Liver (tissue), 8 donors: ENCODE measurements at regions not wholly inside any gene's neighbourhood (a gene's known extent, or its start where the extent isn't known, plus 50 kb on each side); places are given as distances from the start of the nearest gene placed in this dataset.
A peak's percentile ranks its signal among the peaks of the same experiment; 100 is the strongest.

Experiments used
- DNase-seq: peaks from one replicate; pipeline ENCODE4 v3.0.0-alpha.2; 2017; ENCODE audit warnings: low spot score
- H3K27ac ChIP-seq, 2 donors: one replicate each; pipeline ENCODE4 v1.7.0; 2013; ENCODE audit warnings: inconsistent platforms in 2 of 2, low read length in 2 of 2, control low read depth in 1 of 2, low read depth in 1 of 2, mild to moderate bottlenecking in 1 of 2
- H3K27me3 ChIP-seq, 4 donors: one replicate each; pipeline versions ENCODE4 v1.6.1 to v1.7.0; 2013; ENCODE audit warnings: low read length in 3 of 4, inconsistent platforms in 1 of 4, mild to moderate bottlenecking in 1 of 4, moderate library complexity in 1 of 4; ENCODE audit not compliant: control insufficient read depth in 4 of 4, insufficient read depth in 4 of 4
- H3K36me3 ChIP-seq, 4 donors: one replicate each; pipeline versions ENCODE4 v1.6.1 to v1.7.0; 2013; ENCODE audit warnings: low read length in 3 of 4, mild to moderate bottlenecking in 3 of 4, low read depth in 1 of 4, moderate library complexity in 1 of 4; ENCODE audit not compliant: control insufficient read depth in 4 of 4, insufficient read depth in 3 of 4
- H3K4me1 ChIP-seq, 4 donors: one replicate each; pipeline versions ENCODE4 v1.6.1 to v1.7.0; 2013; ENCODE audit warnings: low read length in 3 of 4, mild to moderate bottlenecking in 3 of 4, moderate library complexity in 1 of 4; ENCODE audit not compliant: control insufficient read depth in 4 of 4, insufficient read depth in 4 of 4
- H3K4me3 ChIP-seq, 3 donors: one replicate each; pipeline versions ENCODE4 v1.6.1 to v1.7.0; 2013; ENCODE audit warnings: low read length in 3 of 3, control low read depth in 1 of 3, low read depth in 1 of 3, mild to moderate bottlenecking in 1 of 3
- H3K9ac ChIP-seq, 2 donors: one replicate each; pipeline ENCODE4 v1.7.0; 2013; ENCODE audit warnings: low read length in 2 of 2, mild to moderate bottlenecking in 2 of 2, moderate library complexity in 2 of 2, control low read depth in 1 of 2, low read depth in 1 of 2
- H3K9me3 ChIP-seq, 4 donors: one replicate each; pipeline versions ENCODE4 v1.6.1 to v1.7.0; 2013; ENCODE audit warnings: low read length in 3 of 4; ENCODE audit not compliant: control insufficient read depth in 4 of 4
- EGR1 ChIP-seq, 2 donors: IDR thresholded peaks; 2 replicates each; pipeline ENCODE4 v1.6.1; 2016 to 2018; ENCODE audit warnings: antibody characterized with exemption in 2 of 2, low read depth in 2 of 2
- FOXA1 ChIP-seq: IDR thresholded peaks from 2 replicates; pipeline ENCODE4 v1.6.1; 2016; ENCODE audit warnings: antibody characterized with exemption
- FOXA2 ChIP-seq: IDR thresholded peaks from 2 replicates; pipeline ENCODE4 v1.6.1; 2016; ENCODE audit warnings: antibody characterized with exemption
- GABPA ChIP-seq, 2 donors: IDR thresholded peaks in 1 of 2; conservative IDR thresholded peaks in 1 of 2; 2 replicates each; pipeline ENCODE4 v1.6.1; 2016; ENCODE audit warnings: antibody characterized with exemption in 2 of 2, mild to moderate bottlenecking in 1 of 2, moderate library complexity in 1 of 2
- HNF4A ChIP-seq, 2 donors: conservative IDR thresholded peaks; 2 replicates each; pipeline ENCODE4 v1.6.1; 2016; ENCODE audit warnings: antibody characterized with exemption in 2 of 2, mild to moderate bottlenecking in 2 of 2
- HNF4G ChIP-seq: IDR thresholded peaks from 2 replicates; pipeline ENCODE4 v1.6.1; 2016; ENCODE audit warnings: antibody characterized with exemption
- JUND ChIP-seq, 2 donors: IDR thresholded peaks; 2 replicates each; pipeline ENCODE4 v1.6.1; 2016; ENCODE audit warnings: antibody characterized with exemption in 2 of 2
- MAX ChIP-seq: IDR thresholded peaks from 2 replicates; pipeline ENCODE4 v1.6.1; 2016; ENCODE audit warnings: antibody characterized with exemption
- NR2F2 ChIP-seq: IDR thresholded peaks from 2 replicates; pipeline ENCODE4 v1.6.1; 2016; ENCODE audit warnings: antibody characterized with exemption
- RAD21 ChIP-seq, 2 donors: IDR thresholded peaks; 2 replicates each; pipeline ENCODE4 v1.6.1; 2016; ENCODE audit warnings: antibody characterized with exemption in 2 of 2, mild to moderate bottlenecking in 2 of 2
- RXRA ChIP-seq, 2 donors: IDR thresholded peaks; 2 replicates each; pipeline ENCODE4 v1.6.1; 2017 to 2018; ENCODE audit warnings: antibody characterized with exemption in 2 of 2, mild to moderate bottlenecking in 1 of 2
- SP1 ChIP-seq: IDR thresholded peaks from 2 replicates; pipeline ENCODE4 v1.6.1; 2018; ENCODE audit warnings: antibody characterized with exemption, mild to moderate bottlenecking
- TAF1 ChIP-seq: conservative IDR thresholded peaks from 2 replicates; pipeline ENCODE4 v1.6.1; 2016; ENCODE audit warnings: antibody characterized with exemption, mild to moderate bottlenecking
- YY1 ChIP-seq: IDR thresholded peaks from 2 replicates; pipeline ENCODE4 v1.6.1; 2016; ENCODE audit warnings: antibody characterized with exemption, mild to moderate bottlenecking
- WGBS: extraction: QIAGEN DNeasy Blood & Tissue Kit; methylation state at CpG from one replicate; pipeline ENCODE4 v1.1.7; 2013; 5-methylcytosine and 5-hydroxymethylcytosine counted together
- TF ChIP-seq, protein P1 (sequence below): IDR thresholded peaks from 2 replicates; pipeline ENCODE4 v1.6.1; 2016; ENCODE audit warnings: antibody characterized with exemption
- TF ChIP-seq, protein P2 (sequence below): IDR thresholded peaks from 2 replicates; pipeline ENCODE4 v1.6.1; 2016; ENCODE audit warnings: antibody characterized with exemption
- TF ChIP-seq, protein P3 (sequence below): IDR thresholded peaks from 2 replicates; pipeline ENCODE4 v1.6.1; 2016; ENCODE audit warnings: antibody characterized with exemption, mild to moderate bottlenecking
- TF ChIP-seq, protein P4 (sequence below): fragments of 150-350 bp; IDR thresholded peaks from 2 replicates; pipeline ENCODE4 v1.5.1; 2017; ENCODE audit warnings: improper control_type of control experiment, low read depth, low read length; ENCODE audit not compliant: missing input control
- donor health status: healthy.
- donor health status: healthy.
- donor health status: healthy.
- donor health status: healthy.
- donor health status: healthy.

DNA sequence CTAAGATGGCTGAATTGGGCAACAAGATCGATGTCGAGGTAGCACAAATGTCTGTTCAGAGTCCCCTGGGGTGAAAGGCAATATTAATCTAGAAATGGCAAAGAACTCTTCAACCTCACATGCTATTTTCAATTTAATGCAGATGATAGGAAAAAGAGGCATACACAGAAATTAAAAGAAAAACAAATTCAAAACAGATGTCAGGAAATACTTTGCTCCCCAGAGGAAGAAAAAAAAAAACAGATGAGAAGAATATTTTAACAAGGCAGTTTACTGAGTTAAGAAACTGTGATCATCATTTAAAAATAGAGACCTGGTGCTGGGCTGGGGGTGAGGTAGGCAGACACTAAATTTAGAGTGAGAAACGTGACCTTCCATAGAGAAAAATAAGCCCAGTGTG lies 421.9 kb upstream of the ARGLU1 start:
- H3K4me3 ChIP-seq: no peak overlapping the region
- no peaks in the 10 kb centered on the region for H3K9me3 ChIP-seq
- TF ChIP-seq TAF1 (no peak), RAD21 (IDR thresholded peaks at IDR 0.05) (no peak), JUND (IDR thresholded peaks at IDR 0.05) (no peak), FOXA1 (no peak), RXRA (IDR thresholded peaks at IDR 0.05) (no peak)
- no peak overlapping the region for H3K27ac ChIP-seq
- DNase-seq: no peak
- H3K4me1 ChIP-seq: peaks cover 0 to 12% (median 8%) of the 10 kb centered on the region in 4 donors
- 79% methylated on average over 3 of the region's 3 CpGs for WGBS
- no peaks in the 10 kb centered on the region for H3K27me3 ChIP-seq
- H3K9ac ChIP-seq: no peak overlapping the region
- no peaks in the 10 kb centered on the region for H3K36me3 ChIP-seq

GRCh38 chr13:106987427-106987785 lies 419.5 kb upstream of the ARGLU1 start:
- no peak for DNase-seq
- TF ChIP-seq, protein P1, sequence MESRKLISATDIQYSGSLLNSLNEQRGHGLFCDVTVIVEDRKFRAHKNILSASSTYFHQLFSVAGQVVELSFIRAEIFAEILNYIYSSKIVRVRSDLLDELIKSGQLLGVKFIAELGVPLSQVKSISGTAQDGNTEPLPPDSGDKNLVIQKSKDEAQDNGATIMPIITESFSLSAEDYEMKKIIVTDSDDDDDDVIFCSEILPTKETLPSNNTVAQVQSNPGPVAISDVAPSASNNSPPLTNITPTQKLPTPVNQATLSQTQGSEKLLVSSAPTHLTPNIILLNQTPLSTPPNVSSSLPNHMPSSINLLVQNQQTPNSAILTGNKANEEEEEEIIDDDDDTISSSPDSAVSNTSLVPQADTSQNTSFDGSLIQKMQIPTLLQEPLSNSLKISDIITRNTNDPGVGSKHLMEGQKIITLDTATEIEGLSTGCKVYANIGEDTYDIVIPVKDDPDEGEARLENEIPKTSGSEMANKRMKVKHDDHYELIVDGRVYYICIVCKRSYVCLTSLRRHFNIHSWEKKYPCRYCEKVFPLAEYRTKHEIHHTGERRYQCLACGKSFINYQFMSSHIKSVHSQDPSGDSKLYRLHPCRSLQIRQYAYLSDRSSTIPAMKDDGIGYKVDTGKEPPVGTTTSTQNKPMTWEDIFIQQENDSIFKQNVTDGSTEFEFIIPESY: no peak
- no peak for TF ChIP-seq FOXA1
- TF ChIP-seq JUND (IDR thresholded peaks at IDR 0.05): no peak
- TF ChIP-seq MAX: no peak
- TF ChIP-seq EGR1 (IDR thresholded peaks at IDR 0.05; ENCODE audit: low read depth in 2 of 2): no peak
- TF ChIP-seq FOXA2: no peak
- TF ChIP-seq YY1: no peak
- Histone ChIP-seq H3K4me1 (peaks cover 0 to 12% (median 8%) of the 10 kb centered on the region in 4 donors), H3K27ac (peak overlapping the region in 1 of 2 donors; percentile 10), H3K36me3 (no peaks in the 10 kb centered on the region), H3K9me3 (no peaks in the 10 kb centered on the region), H3K9ac (no peak overlapping the region), H3K4me3 (no peak overlapping the region), H3K27me3 (no peaks in the 10 kb centered on the region)
- WGBS: 83% methylated on average over 5 of the region's 5 CpGs

GRCh38 chr13:106986687-106987426 lies 418.9 kb upstream of the ARGLU1 start:
- H3K4me3 ChIP-seq: no peak overlapping the region
- H3K4me1 ChIP-seq: peaks cover 0 to 12% (median 8%) of the 10 kb centered on the region in 4 donors
- H3K9me3 ChIP-seq: no peaks in the 10 kb centered on the region
- no peaks in the 10 kb centered on the region for H3K27me3 ChIP-seq
- 54% methylated on average over 10 of the region's 10 CpGs for WGBS
- no peak overlapping the region for H3K9ac ChIP-seq
- H3K36me3 ChIP-seq: no peaks in the 10 kb centered on the region
- no peak for DNase-seq
- peak overlapping the region; percentile 52 to 75 for H3K27ac ChIP-seq
- TF ChIP-seq, protein P2, sequence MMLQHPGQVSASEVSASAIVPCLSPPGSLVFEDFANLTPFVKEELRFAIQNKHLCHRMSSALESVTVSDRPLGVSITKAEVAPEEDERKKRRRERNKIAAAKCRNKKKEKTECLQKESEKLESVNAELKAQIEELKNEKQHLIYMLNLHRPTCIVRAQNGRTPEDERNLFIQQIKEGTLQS: peak; percentile 32
- TF ChIP-seq EGR1 (IDR thresholded peaks at IDR 0.05; ENCODE audit: low read depth in 2 of 2) (peak in 1 of 2 donors; percentile 25), GABPA (IDR thresholded peaks at IDR 0.05 in 1 of 2, conservative IDR thresholded peaks at IDR 0.05 in 1 of 2) (peak in 1 of 2 donors; percentile 56), RXRA (IDR thresholded peaks at IDR 0.05) (peak; percentile 54 to 68), MAX (peak; percentile 57), FOXA1 (no peak), FOXA2 (peak; percentile 26), RAD21 (IDR thresholded peaks at IDR 0.05) (peak in 1 of 2 donors; percentile 27), SP1 (peak; percentile 65), YY1 (peak; percentile 85), JUND (IDR thresholded peaks at IDR 0.05) (peak; percentile 61 to 65), HNF4A (conservative IDR thresholded peaks at IDR 0.05) (peak; percentile 87 to 92), HNF4G (peak; percentile 70), NR2F2 (peak; percentile 59)
- TF ChIP-seq, protein P3, sequence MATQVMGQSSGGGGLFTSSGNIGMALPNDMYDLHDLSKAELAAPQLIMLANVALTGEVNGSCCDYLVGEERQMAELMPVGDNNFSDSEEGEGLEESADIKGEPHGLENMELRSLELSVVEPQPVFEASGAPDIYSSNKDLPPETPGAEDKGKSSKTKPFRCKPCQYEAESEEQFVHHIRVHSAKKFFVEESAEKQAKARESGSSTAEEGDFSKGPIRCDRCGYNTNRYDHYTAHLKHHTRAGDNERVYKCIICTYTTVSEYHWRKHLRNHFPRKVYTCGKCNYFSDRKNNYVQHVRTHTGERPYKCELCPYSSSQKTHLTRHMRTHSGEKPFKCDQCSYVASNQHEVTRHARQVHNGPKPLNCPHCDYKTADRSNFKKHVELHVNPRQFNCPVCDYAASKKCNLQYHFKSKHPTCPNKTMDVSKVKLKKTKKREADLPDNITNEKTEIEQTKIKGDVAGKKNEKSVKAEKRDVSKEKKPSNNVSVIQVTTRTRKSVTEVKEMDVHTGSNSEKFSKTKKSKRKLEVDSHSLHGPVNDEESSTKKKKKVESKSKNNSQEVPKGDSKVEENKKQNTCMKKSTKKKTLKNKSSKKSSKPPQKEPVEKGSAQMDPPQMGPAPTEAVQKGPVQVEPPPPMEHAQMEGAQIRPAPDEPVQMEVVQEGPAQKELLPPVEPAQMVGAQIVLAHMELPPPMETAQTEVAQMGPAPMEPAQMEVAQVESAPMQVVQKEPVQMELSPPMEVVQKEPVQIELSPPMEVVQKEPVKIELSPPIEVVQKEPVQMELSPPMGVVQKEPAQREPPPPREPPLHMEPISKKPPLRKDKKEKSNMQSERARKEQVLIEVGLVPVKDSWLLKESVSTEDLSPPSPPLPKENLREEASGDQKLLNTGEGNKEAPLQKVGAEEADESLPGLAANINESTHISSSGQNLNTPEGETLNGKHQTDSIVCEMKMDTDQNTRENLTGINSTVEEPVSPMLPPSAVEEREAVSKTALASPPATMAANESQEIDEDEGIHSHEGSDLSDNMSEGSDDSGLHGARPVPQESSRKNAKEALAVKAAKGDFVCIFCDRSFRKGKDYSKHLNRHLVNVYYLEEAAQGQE: no peak
- TF ChIP-seq, protein P4, sequence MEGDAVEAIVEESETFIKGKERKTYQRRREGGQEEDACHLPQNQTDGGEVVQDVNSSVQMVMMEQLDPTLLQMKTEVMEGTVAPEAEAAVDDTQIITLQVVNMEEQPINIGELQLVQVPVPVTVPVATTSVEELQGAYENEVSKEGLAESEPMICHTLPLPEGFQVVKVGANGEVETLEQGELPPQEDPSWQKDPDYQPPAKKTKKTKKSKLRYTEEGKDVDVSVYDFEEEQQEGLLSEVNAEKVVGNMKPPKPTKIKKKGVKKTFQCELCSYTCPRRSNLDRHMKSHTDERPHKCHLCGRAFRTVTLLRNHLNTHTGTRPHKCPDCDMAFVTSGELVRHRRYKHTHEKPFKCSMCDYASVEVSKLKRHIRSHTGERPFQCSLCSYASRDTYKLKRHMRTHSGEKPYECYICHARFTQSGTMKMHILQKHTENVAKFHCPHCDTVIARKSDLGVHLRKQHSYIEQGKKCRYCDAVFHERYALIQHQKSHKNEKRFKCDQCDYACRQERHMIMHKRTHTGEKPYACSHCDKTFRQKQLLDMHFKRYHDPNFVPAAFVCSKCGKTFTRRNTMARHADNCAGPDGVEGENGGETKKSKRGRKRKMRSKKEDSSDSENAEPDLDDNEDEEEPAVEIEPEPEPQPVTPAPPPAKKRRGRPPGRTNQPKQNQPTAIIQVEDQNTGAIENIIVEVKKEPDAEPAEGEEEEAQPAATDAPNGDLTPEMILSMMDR: no peak
